ENCODE measurements at regions not wholly inside any gene's neighbourhood (a gene's known extent, or its start where the extent isn't known, plus 50 kb on each side); places are given as distances from the start of the nearest gene placed in this dataset.

DNA sequence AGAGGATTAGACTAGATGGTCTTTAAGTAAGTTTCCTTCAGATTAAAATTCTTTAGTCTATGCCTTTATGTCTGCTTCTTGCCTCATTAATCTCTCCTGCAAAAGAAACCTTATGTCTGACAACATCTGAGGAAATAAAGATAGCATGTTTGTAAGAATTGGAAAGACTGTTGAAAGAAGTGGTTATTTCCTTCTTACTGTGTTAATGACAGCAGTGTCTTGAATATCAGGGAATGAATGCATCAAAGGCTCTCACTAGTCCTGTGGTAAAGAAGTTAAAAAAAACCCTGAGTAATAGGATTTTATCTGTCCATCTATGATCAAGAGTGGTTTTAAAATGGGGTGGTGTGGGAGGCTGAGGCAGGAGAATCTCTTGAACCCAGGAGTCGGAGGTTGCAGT lies 302.0 kb downstream of the PRL start:
- WGBS (ENCODE audit: insufficient coverage): no CpG with 5 or more reads among the region's 1 CpG

DNA sequence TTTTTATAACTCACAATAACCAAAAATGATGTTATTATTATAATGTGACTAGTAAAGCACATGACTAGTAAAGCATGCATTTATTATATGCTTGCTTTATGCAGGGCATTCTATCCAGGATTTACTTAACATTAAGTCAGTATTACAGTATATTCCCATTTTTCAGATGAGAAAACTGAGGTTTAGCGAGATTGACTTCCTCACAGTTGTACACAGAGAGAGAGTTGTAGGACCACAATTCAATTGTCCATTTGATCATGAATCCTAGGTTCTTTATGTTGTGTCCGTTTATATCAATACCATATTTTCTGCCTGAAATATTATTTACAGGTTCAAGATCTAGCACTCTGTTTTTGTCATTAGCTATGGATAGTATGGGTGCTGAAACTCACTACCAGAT lies 301.5 kb downstream of the PRL start:
- no peaks in the 10 kb centered on the region for H3K9me3 ChIP-seq (ENCODE audit: control insufficient read depth, insufficient read depth, low read length)
- TF ChIP-seq CTCF (IDR thresholded peaks at IDR 0.05): no peak

More for the DNA sequence above, 302.0 kb downstream of the PRL start:
- no peak for TF ChIP-seq CTCF (IDR thresholded peaks at IDR 0.05)
- Histone ChIP-seq H3K27me3 (ENCODE audit: control insufficient read depth, insufficient read depth, low read length) (no peaks in the 10 kb centered on the region), H3K9me3 (ENCODE audit: control insufficient read depth, insufficient read depth, low read length) (no peaks in the 10 kb centered on the region), H3K4me1 (ENCODE audit: control insufficient read depth, insufficient read depth, low read length) (no peaks in the 10 kb centered on the region), H3K4me3 (ENCODE audit: low read length) (no peak overlapping the region), H3K27ac (ENCODE audit: low read length) (no peak overlapping the region), H3K36me3 (ENCODE audit: control insufficient read depth, insufficient read depth, low read length) (no peaks in the 10 kb centered on the region)
- intact Hi-C loops (cut with micrococcal nuclease): no loop called here
- H3K27ac Mint-ChIP-seq: no peak overlapping the region
- no peak for ATAC-seq
- no peak overlapping the region for H3K4me3 Mint-ChIP-seq
- H3K4me1 Mint-ChIP-seq: peaks cover 0 to 4% of the 10 kb centered on the region in 2 donors
- H3K9me3 Mint-ChIP-seq: no peaks in the 10 kb centered on the region
- H3K36me3 Mint-ChIP-seq: no peaks in the 10 kb centered on the region
- no peaks in the 10 kb centered on the region for H3K27me3 Mint-ChIP-seq (ENCODE audit: low read depth in 2 of 2)
- no peak for DNase-seq

DNA sequence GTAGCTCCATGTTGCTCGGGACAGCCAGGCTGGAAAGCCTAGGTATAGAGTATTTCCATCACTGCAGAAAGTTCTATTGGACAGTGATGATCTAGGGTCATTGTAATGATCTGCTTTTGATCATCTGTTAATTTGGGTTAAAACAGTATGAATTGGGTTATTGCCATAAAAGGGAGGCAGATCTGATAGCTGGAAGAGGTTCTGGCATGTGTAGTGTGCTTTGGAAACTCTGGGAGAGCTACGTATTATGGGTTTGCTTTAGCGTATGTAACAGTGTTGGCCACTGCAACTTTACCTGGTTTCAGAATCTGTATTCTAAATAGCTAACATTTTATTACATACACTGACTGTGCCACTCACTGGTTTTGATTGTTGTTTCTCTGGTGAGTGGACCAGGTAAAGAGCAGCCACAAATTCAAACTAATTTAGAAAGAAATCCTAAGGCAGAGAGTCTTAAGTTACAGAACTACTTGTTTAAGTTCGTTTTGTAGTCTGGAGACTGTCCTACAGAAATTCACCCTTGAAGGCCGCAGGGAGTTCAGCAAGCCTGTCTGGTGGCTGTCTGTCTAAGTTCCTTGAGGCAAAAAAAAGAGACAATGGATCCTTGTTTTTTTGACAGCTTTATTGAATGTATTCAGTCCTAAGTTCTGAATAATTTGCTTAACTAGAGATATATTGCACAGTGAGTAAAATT lies 300.3 kb downstream of the PRL start:
- H3K4me1 ChIP-seq (ENCODE audit: control insufficient read depth, insufficient read depth, low read length): no peaks in the 10 kb centered on the region
- 84% methylated on average over 5 of the region's 5 CpGs for WGBS (ENCODE audit: insufficient coverage)
- H3K9me3 ChIP-seq (ENCODE audit: control insufficient read depth, insufficient read depth, low read length): no peaks in the 10 kb centered on the region
- DNase-seq (no peak), ATAC-seq (no peak)
- no peaks in the 10 kb centered on the region for H3K36me3 ChIP-seq (ENCODE audit: control insufficient read depth, insufficient read depth, low read length)
- intact Hi-C loops (cut with micrococcal nuclease): no loop called here
- no peak for TF ChIP-seq CTCF (IDR thresholded peaks at IDR 0.05)
- no peak overlapping the region for H3K4me3 ChIP-seq (ENCODE audit: low read length)
- no peak overlapping the region for H3K27ac ChIP-seq (ENCODE audit: low read length)
- Mint-ChIP-seq H3K4me1 (peaks cover 0 to 4% of the 10 kb centered on the region in 2 donors), H3K27ac (no peak overlapping the region), H3K27me3 (ENCODE audit: low read depth in 2 of 2) (no peaks in the 10 kb centered on the region), H3K9me3 (no peaks in the 10 kb centered on the region), H3K36me3 (no peaks in the 10 kb centered on the region), H3K4me3 (no peak overlapping the region)
- no peaks in the 10 kb centered on the region for H3K27me3 ChIP-seq (ENCODE audit: control insufficient read depth, insufficient read depth, low read length)

More for the DNA sequence above, 301.5 kb downstream of the PRL start:
- Histone ChIP-seq H3K36me3 (ENCODE audit: control insufficient read depth, insufficient read depth, low read length) (no peaks in the 10 kb centered on the region), H3K27me3 (ENCODE audit: control insufficient read depth, insufficient read depth, low read length) (no peaks in the 10 kb centered on the region), H3K27ac (ENCODE audit: low read length) (no peak overlapping the region), H3K4me3 (ENCODE audit: low read length) (no peak overlapping the region), H3K4me1 (ENCODE audit: control insufficient read depth, insufficient read depth, low read length) (no peaks in the 10 kb centered on the region)
- no peaks in the 10 kb centered on the region for H3K9me3 Mint-ChIP-seq
- no peak for ATAC-seq
- H3K27me3 Mint-ChIP-seq (ENCODE audit: low read depth in 2 of 2): no peaks in the 10 kb centered on the region
- peaks cover 0 to 4% of the 10 kb centered on the region in 2 donors for H3K4me1 Mint-ChIP-seq
- no peak overlapping the region for H3K4me3 Mint-ChIP-seq
- intact Hi-C loops (cut with micrococcal nuclease): no loop called here
- no peaks in the 10 kb centered on the region for H3K36me3 Mint-ChIP-seq
- no peak for DNase-seq
- H3K27ac Mint-ChIP-seq: no peak overlapping the region
- WGBS (ENCODE audit: insufficient coverage): 100% methylated on average over 2 of the region's 2 CpGs
